Neural progenitor cell (in vitro differentiated cells): ENCODE measurements at regions not wholly inside any gene's neighbourhood (a gene's known extent, or its start where the extent isn't known, plus 50 kb on each side); places are given as distances from the start of the nearest gene placed in this dataset.

Experiments
- DNase-seq: peaks from one replicate; pipeline ENCODE4 v3.0.0-alpha.2; 2016; ENCODE audit warnings: low spot score
- H2AFZ ChIP-seq: fragments of 200-600 bp; sonication (generic); replicated peaks from 2 replicates; pipeline ENCODE4 v1.6.1; 2016; ENCODE audit warnings: antibody characterized with exemption
- H3F3A ChIP-seq: fragments of 200-600 bp; sonication (generic); 2 replicates; pipeline ENCODE4 v1.6.1; 2016; ENCODE audit warnings: antibody characterized with exemption, low read depth
- H3K27ac ChIP-seq: fragments of 200-600 bp; sonication (generic); 2 replicates; pipeline ENCODE4 v1.5.1; 2016; ENCODE audit warnings: mild to moderate bottlenecking
- H3K27me3 ChIP-seq: fragments of 200-600 bp; sonication (generic); 2 replicates; pipeline ENCODE4 v1.6.1; 2016; ENCODE audit warnings: mild to moderate bottlenecking, moderate library complexity
- H3K36me3 ChIP-seq: fragments of 200-600 bp; sonication (generic); 2 replicates; pipeline ENCODE4 v1.5.1; 2016
- H3K4me1 ChIP-seq: fragments of 200-600 bp; sonication (generic); 2 replicates; pipeline ENCODE4 v1.6.1; 2016; ENCODE audit warnings: mixed run types
- H3K4me2 ChIP-seq: fragments of 200-600 bp; sonication (generic); 2 replicates; pipeline ENCODE4 v1.6.1; 2016
- H3K4me3 ChIP-seq: fragments of 200-600 bp; sonication (generic); 2 replicates; pipeline ENCODE4 v1.5.1; 2016
- H3K79me2 ChIP-seq: fragments of 200-600 bp; sonication (generic); 2 replicates; pipeline ENCODE4 v1.6.1; 2016; ENCODE audit warnings: low read depth
- H3K9ac ChIP-seq: fragments of 200-600 bp; sonication (generic); 2 replicates; pipeline ENCODE4 v1.6.1; 2016
- H3K9me3 ChIP-seq: fragments of 200-600 bp; sonication (generic); 2 replicates; pipeline ENCODE4 v1.5.1; 2016; ENCODE audit warnings: low read depth
- H4K20me1 ChIP-seq: fragments of 200-600 bp; sonication (generic); 2 replicates; pipeline ENCODE4 v1.6.1; 2016; ENCODE audit warnings: low read depth
- H3K27ac Mint-ChIP-seq: 3 replicates; pipeline ENCODE4 v1.8.0; 2021; ENCODE audit warnings: mixed read lengths
- H3K27me3 Mint-ChIP-seq: 2 replicates; pipeline ENCODE4 v1.8.0; 2022; ENCODE audit warnings: low read depth, mild to moderate bottlenecking, inconsistent platforms, moderate library complexity, mixed read lengths; ENCODE audit not compliant: insufficient read depth
- H3K36me3 Mint-ChIP-seq: 3 replicates; pipeline ENCODE4 v1.8.0; 2021; ENCODE audit warnings: mixed read lengths
- H3K4me1 Mint-ChIP-seq: 3 replicates; pipeline ENCODE4 v1.8.0; 2021; ENCODE audit warnings: mixed read lengths
- H3K4me3 Mint-ChIP-seq: 3 replicates; pipeline ENCODE4 v1.8.0; 2021; ENCODE audit warnings: mild to moderate bottlenecking, moderate library complexity, mixed read lengths
- H3K9me3 Mint-ChIP-seq: 3 replicates; pipeline ENCODE4 v1.8.0; 2020; ENCODE audit warnings: mixed read lengths
- CTCF ChIP-seq: fragments of 200-600 bp; sonication (generic); IDR thresholded peaks from 2 replicates; pipeline ENCODE4 v1.5.1; 2017; ENCODE audit warnings: antibody characterized with exemption, mild to moderate bottlenecking
- EZH2 ChIP-seq: fragments of 200-600 bp; sonication (generic); IDR thresholded peaks from 2 replicates; pipeline ENCODE4 v1.6.1; 2017; ENCODE audit warnings: antibody characterized with exemption, mild to moderate bottlenecking, moderate library complexity
- EZH2phosphoT487 ChIP-seq: fragments of 200-600 bp; sonication (generic); IDR thresholded peaks from 2 replicates; pipeline ENCODE4 v1.6.1; 2017; ENCODE audit warnings: antibody characterized with exemption

GRCh38 chr12:107580750-107581618 is 104.6 kb upstream of the PWP1 start:
- peak overlapping the region; percentile 76 for H3K4me2 ChIP-seq
- peaks cover 31% of the 10 kb centered on the region for H3K27me3 ChIP-seq
- H3F3A ChIP-seq = no peaks in the 10 kb centered on the region
- peak overlapping the region; percentile 77 for H2AFZ ChIP-seq
- no peaks in the 10 kb centered on the region for H3K36me3 ChIP-seq
- H3K79me2 ChIP-seq = no peaks in the 10 kb centered on the region
- H3K27ac ChIP-seq = no peak overlapping the region
- peak overlapping the region; percentile 22 for H3K4me3 ChIP-seq
- TF ChIP-seq EZH2 (peak; percentile 46), EZH2phosphoT487 (peak; percentile 49), CTCF (peak; percentile 12)
- no peaks in the 10 kb centered on the region for H3K9me3 ChIP-seq
- H3K9me3 Mint-ChIP-seq = no peaks in the 10 kb centered on the region
- no peaks in the 10 kb centered on the region for H3K4me1 ChIP-seq
- peaks cover 40% of the 10 kb centered on the region for H3K4me1 Mint-ChIP-seq
- peaks cover 18% of the 10 kb centered on the region for H3K27me3 Mint-ChIP-seq
- peak overlapping the region; percentile 72 for H3K4me3 Mint-ChIP-seq
- H3K9ac ChIP-seq = no peak overlapping the region
- DNase-seq = peak; percentile 57
- peak overlapping the region; percentile 9 for H3K27ac Mint-ChIP-seq
- no peaks in the 10 kb centered on the region for H3K36me3 Mint-ChIP-seq
- H4K20me1 ChIP-seq = no peaks in the 10 kb centered on the region

- Histone ChIP-seq H3K27ac (no peak overlapping the region), H3K27me3 (peaks cover 31% of the 10 kb centered on the region), H2AFZ (peak overlapping the region; percentile 77), H4K20me1 (no peaks in the 10 kb centered on the region), H3K4me1 (no peaks in the 10 kb centered on the region), H3K36me3 (no peaks in the 10 kb centered on the region), H3K9me3 (no peaks in the 10 kb centered on the region), H3K4me2 (peak overlapping the region; percentile 76), H3K4me3 (peak overlapping the region; percentile 22), H3K79me2 (no peaks in the 10 kb centered on the region), H3F3A (no peaks in the 10 kb centered on the region), H3K9ac (no peak overlapping the region)
- Mint-ChIP-seq H3K4me1 (peaks cover 46% of the 10 kb centered on the region), H3K36me3 (no peaks in the 10 kb centered on the region), H3K9me3 (no peaks in the 10 kb centered on the region), H3K27ac (peak overlapping the region; percentile 9), H3K27me3 (peaks cover 18% of the 10 kb centered on the region), H3K4me3 (peak overlapping the region; percentile 72)
- no peak for DNase-seq
- TF ChIP-seq EZH2phosphoT487 (no peak), CTCF (no peak), EZH2 (no peak)
These were observed 104.0 kb upstream of the PWP1 start for GRCh38 chr12:107581619-107582015.

GRCh38 chr12:107583551-107583950 is 102.0 kb upstream of the PWP1 start:
- peaks cover 8% of the 10 kb centered on the region for H3K9me3 Mint-ChIP-seq

More at GRCh38 chr12:107583551-107583950, 102.0 kb upstream of the PWP1 start:
- no peaks in the 10 kb centered on the region for H3K4me1 ChIP-seq
- no peak overlapping the region for H3K9ac ChIP-seq
- no peak for TF ChIP-seq EZH2phosphoT487
- TF ChIP-seq EZH2 = no peak
- no peak for TF ChIP-seq CTCF
- H3F3A ChIP-seq = no peaks in the 10 kb centered on the region
- no peaks in the 10 kb centered on the region for H4K20me1 ChIP-seq
- peaks cover 31% of the 10 kb centered on the region for H3K27me3 ChIP-seq
- no peak overlapping the region for H3K27ac Mint-ChIP-seq
- no peaks in the 10 kb centered on the region for H3K9me3 ChIP-seq
- no peaks in the 10 kb centered on the region for H3K36me3 Mint-ChIP-seq
- H3K4me2 ChIP-seq = no peak overlapping the region
- H3K4me1 Mint-ChIP-seq = peaks cover 54% of the 10 kb centered on the region
- DNase-seq = no peak
- H3K27ac ChIP-seq = no peak overlapping the region
- no peaks in the 10 kb centered on the region for H3K79me2 ChIP-seq
- H3K4me3 Mint-ChIP-seq = no peak overlapping the region
- peaks cover 18% of the 10 kb centered on the region for H3K27me3 Mint-ChIP-seq
- no peak overlapping the region for H3K4me3 ChIP-seq
- H2AFZ ChIP-seq = no peak overlapping the region
- no peaks in the 10 kb centered on the region for H3K36me3 ChIP-seq
